ENCODE measurements at regions not wholly inside any gene's neighbourhood (a gene's known extent, or its start where the extent isn't known, plus 50 kb on each side); places are given as distances from the start of the nearest gene placed in this dataset.
"Not testable (repeated sequence)": the region's sequence is repeated elsewhere in the genome, so short reads cannot be mapped to it uniquely, and the experiment has no call there.

GRCh38 chr7:109335951-109336350, 766.3 kb downstream of the DNAJB9 start:
- DNase-seq: no peak

- no peak for DNase-seq
Measured at GRCh38 chr7:109336531-109336930, 766.9 kb downstream of the DNAJB9 start.

GRCh38 chr7:109343678-109344077, 774.0 kb downstream of the DNAJB9 start:
- DNase-seq: no peak

- DNase-seq: no peak
Measured at GRCh38 chr7:109351493-109351892, 781.8 kb downstream of the DNAJB9 start.

- DNase-seq: no peak
Measured at GRCh38 chr7:109354000-109354399, 784.3 kb downstream of the DNAJB9 start.

GRCh38 chr7:109354552-109354951, 784.9 kb downstream of the DNAJB9 start:
- no peak for DNase-seq

GRCh38 chr7:109375823-109376222, 806.1 kb downstream of the DNAJB9 start:
- no peak for DNase-seq

GRCh38 chr7:109376576-109376975, 806.9 kb downstream of the DNAJB9 start:
- no peak for DNase-seq

GRCh38 chr7:109377076-109377884, 807.6 kb downstream of the DNAJB9 start:
- no peak for DNase-seq

- DNase-seq: no peak
Measured at GRCh38 chr7:109386959-109387358, 817.3 kb downstream of the DNAJB9 start.

- DNase-seq: no peak
Measured at GRCh38 chr7:109387530-109387929, 817.9 kb downstream of the DNAJB9 start.

- DNase-seq: no peak
Measured at GRCh38 chr7:109391240-109391639, 821.6 kb downstream of the DNAJB9 start.

- DNase-seq: no peak
Measured at GRCh38 chr7:109402107-109402506, 832.4 kb downstream of the DNAJB9 start.

- DNase-seq: no peak
Measured at GRCh38 chr7:109407756-109408155, 838.1 kb downstream of the DNAJB9 start.

GRCh38 chr7:109437957-109438356, 868.3 kb downstream of the DNAJB9 start:
- no peak for DNase-seq

GRCh38 chr7:109449760-109450159, 880.1 kb downstream of the DNAJB9 start:
- DNase-seq: no peak

GRCh38 chr7:109456116-109456515, 886.4 kb downstream of the DNAJB9 start:
- no peak for DNase-seq

GRCh38 chr7:109460296-109460695, 890.6 kb downstream of the DNAJB9 start:
- DNase-seq: no peak

GRCh38 chr7:109462171-109462570, 892.5 kb downstream of the DNAJB9 start:
- no peak for DNase-seq

GRCh38 chr7:109467729-109468128, 898.1 kb downstream of the DNAJB9 start:
- not testable (repeated sequence) for DNase-seq

- no peak for DNase-seq
Measured at GRCh38 chr7:109473172-109473571, 903.5 kb downstream of the DNAJB9 start.

GRCh38 chr7:109476409-109476808, 906.7 kb downstream of the DNAJB9 start:
- no peak for DNase-seq

GRCh38 chr7:109479388-109479787, 909.7 kb downstream of the DNAJB9 start:
- no peak for DNase-seq

GRCh38 chr7:109490607-109491006, 920.9 kb downstream of the DNAJB9 start:
- DNase-seq: not testable (repeated sequence)

GRCh38 chr7:109497053-109497452, 927.4 kb downstream of the DNAJB9 start:
- DNase-seq: no peak

All from activated naive CD4-positive, alpha-beta T cell treated with anti-CD3 and anti-CD28 coated beads, Interleukin-2, amount 50 U/mL, for 16 hours (primary cell).